ENCODE measurements at regions not wholly inside any gene's neighbourhood (a gene's known extent, or its start where the extent isn't known, plus 50 kb on each side); places are given as distances from the start of the nearest gene placed in this dataset.

- intact Hi-C loops (cut with micrococcal nuclease; ENCODE audit: unreplicated experiment) (no loop called here), in situ Hi-C loops (cut with HindIII; ENCODE audit: low pct_unique_long_range_greater_than_20kb, low sequenced_read_pairs) (no loop called here)
- ChIA-PET CTCF (no interaction called here), POLR2A (no interaction called here)
- ATAC-seq (no peak), DNase-seq (ENCODE audit: low read depth, low spot score) (no peak)
- Histone ChIP-seq H3K4me3 (ENCODE audit: low read depth in 2 of 2, low read length in 2 of 2) (no peak overlapping the region), H3K9me3 (ENCODE audit: control insufficient read depth, insufficient read depth, low read depth, low read length) (no peaks in the 10 kb centered on the region), H3K4me1 (ENCODE audit: control insufficient read depth, insufficient read depth, low read length) (no peaks in the 10 kb centered on the region), H3K27ac (ENCODE audit: low read length) (no peak overlapping the region), H3K27me3 (ENCODE audit: control insufficient read depth, insufficient read depth, low read length) (no peaks in the 10 kb centered on the region), H3K36me3 (ENCODE audit: control insufficient read depth, insufficient read depth, low read length) (no peaks in the 10 kb centered on the region)
- no TSS peak for BruUV-seq (replicated peaks)
- TF ChIP-seq SIN3A (IDR thresholded peaks at IDR 0.05; ENCODE audit: borderline replicate concordance, insufficient read depth, low read depth, low read length) (no peak), REST (IDR thresholded peaks at IDR 0.05; ENCODE audit: insufficient read depth in 1 of 2, low read depth in 2 of 2, low read length in 1 of 2) (no peak)
Measured at GRCh38 chr13:75049735-75050335, 432.1 kb downstream of the TBC1D4 start.

- H3K9me3 ChIP-seq (ENCODE audit: control insufficient read depth, insufficient read depth, low read depth, low read length): no peaks in the 10 kb centered on the region
- intact Hi-C loops (cut with micrococcal nuclease; ENCODE audit: unreplicated experiment) (no loop called here), in situ Hi-C loops (cut with HindIII; ENCODE audit: low pct_unique_long_range_greater_than_20kb, low sequenced_read_pairs) (no loop called here)
- H3K4me1 ChIP-seq (ENCODE audit: control insufficient read depth, insufficient read depth, low read length): no peaks in the 10 kb centered on the region
- no peak for DNase-seq (ENCODE audit: low read depth, low spot score)
- POLR2A ChIA-PET: no interaction called here
- no peak overlapping the region for H3K4me3 ChIP-seq (ENCODE audit: low read depth in 2 of 2, low read length in 2 of 2)
- no TSS peak for BruUV-seq (replicated peaks)
- no peaks in the 10 kb centered on the region for H3K27me3 ChIP-seq (ENCODE audit: control insufficient read depth, insufficient read depth, low read length)
- CTCF ChIA-PET: no interaction called here
- no peak for TF ChIP-seq SIN3A (IDR thresholded peaks at IDR 0.05; ENCODE audit: borderline replicate concordance, insufficient read depth, low read depth, low read length)
- TF ChIP-seq CTCF (IDR thresholded peaks at IDR 0.05): no peak
- TF ChIP-seq POLR2AphosphoS5 (IDR thresholded peaks at IDR 0.05; ENCODE audit: low read depth, low read length): no peak
- no peak for TF ChIP-seq TCF7L2 (IDR thresholded peaks at IDR 0.05; ENCODE audit: low read depth, low read length)
- TF ChIP-seq REST (IDR thresholded peaks at IDR 0.05; ENCODE audit: insufficient read depth in 1 of 2, low read depth in 2 of 2, low read length in 1 of 2): no peak
- no peaks in the 10 kb centered on the region for H3K36me3 ChIP-seq (ENCODE audit: control insufficient read depth, insufficient read depth, low read length)
- no peak for ATAC-seq
- H3K27ac ChIP-seq (ENCODE audit: low read length): no peak overlapping the region
Measured at GRCh38 chr13:75042807-75043206, 439.2 kb downstream of the TBC1D4 start.

Data from Panc1 (cell line).